HCT116 (cell line): ENCODE measurements at regions not wholly inside any gene's neighbourhood (a gene's known extent, or its start where the extent isn't known, plus 50 kb on each side); places are given as distances from the start of the nearest gene placed in this dataset.

ENCODE experiments used
- CBX3 ChIP-seq: IDR thresholded peaks from 2 replicates; pipeline ENCODE4 v1.6.1; 2012; ENCODE audit warnings: low read depth
- CEBPB ChIP-seq: IDR thresholded peaks from 2 replicates; pipeline ENCODE4 v1.6.1; 2012; ENCODE audit warnings: low read depth
- CTCF ChIP-seq, 3 experiments: fragments of 200-600 bp in 1 of 3; sonication (generic) in 1 of 3; IDR thresholded peaks in 2 of 3; conservative IDR thresholded peaks in 1 of 3; 2 replicates each; pipeline ENCODE4 v1.5.1; 2012 to 2017; ENCODE audit warnings: low read depth in 2 of 3, low read length in 2 of 3, antibody characterized with exemption in 1 of 3, borderline replicate concordance in 1 of 3, control low read depth in 1 of 3, mild to moderate bottlenecking in 1 of 3, mixed read lengths in 1 of 3, mixed run types in 1 of 3, moderate library complexity in 1 of 3; ENCODE audit not compliant: insufficient read depth in 1 of 3
- EGR1 ChIP-seq: IDR thresholded peaks from 2 replicates; pipeline ENCODE4 v1.6.1; 2012; ENCODE audit warnings: low read depth
- ELF1 ChIP-seq: IDR thresholded peaks from 2 replicates; pipeline ENCODE4 v1.6.1; 2012; ENCODE audit warnings: low read depth, borderline replicate concordance
- FOSL1 ChIP-seq: IDR thresholded peaks from 2 replicates; pipeline ENCODE4 v1.6.1; 2012; ENCODE audit warnings: low read depth
- JUND ChIP-seq: IDR thresholded peaks from 2 replicates; pipeline ENCODE4 v1.6.1; 2012
- POLR2A ChIP-seq: IDR thresholded peaks from 2 replicates; pipeline ENCODE4 v1.7.0; 2011; ENCODE audit warnings: borderline replicate concordance; ENCODE audit not compliant: insufficient read depth, insufficient read length; ENCODE audit errors: extremely low read depth
- RAD21 ChIP-seq: IDR thresholded peaks from 2 replicates; pipeline ENCODE4 v1.6.1; 2012; ENCODE audit warnings: low read depth, mild to moderate bottlenecking
- REST ChIP-seq: IDR thresholded peaks from 2 replicates; pipeline ENCODE4 v1.6.1; 2012; ENCODE audit warnings: low read depth
- SIN3A ChIP-seq: IDR thresholded peaks from 2 replicates; pipeline ENCODE4 v1.6.1; 2012; ENCODE audit warnings: low read depth
- YY1 ChIP-seq: IDR thresholded peaks from 2 replicates; pipeline ENCODE4 v1.6.1; 2011; ENCODE audit warnings: low read length, low read depth, moderate library complexity, mild to moderate bottlenecking; ENCODE audit not compliant: insufficient replicate concordance; ENCODE audit errors: extremely low read depth
- ZFX ChIP-seq: fragments of 450-650 bp; IDR thresholded peaks from 2 replicates; pipeline ENCODE4 v1.6.1; 2017
- ZNF274 ChIP-seq: fragments of 200-500 bp; sonication (Bioruptor generic); IDR thresholded peaks from 2 replicates; pipeline ENCODE4 v1.6.1; 2014; ENCODE audit warnings: mild to moderate bottlenecking, low read depth, low read length, inconsistent platforms

GRCh38 chr5:61600123-61600444 lies 268.0 kb downstream of the ZSWIM6 start (continued):
- TF ChIP-seq REST (no peak), CTCF (IDR thresholded peaks at IDR 0.05 in 2 of 3, conservative IDR thresholded peaks at IDR 0.05 in 1 of 3; ENCODE audit: borderline replicate concordance in 1 of 3, insufficient read depth in 1 of 3, low read depth in 2 of 3, low read length in 2 of 3) (no peak), EGR1 (no peak), YY1 (no peak), ZFX (no peak), CBX3 (no peak), SIN3A (no peak), JUND (no peak), CEBPB (no peak), POLR2A (no peak), RAD21 (no peak), ZNF274 (no peak), ELF1 (no peak), FOSL1 (no peak)
